ENCODE measurements at regions not wholly inside any gene's neighbourhood (a gene's known extent, or its start where the extent isn't known, plus 50 kb on each side); places are given as distances from the start of the nearest gene placed in this dataset.

DNA sequence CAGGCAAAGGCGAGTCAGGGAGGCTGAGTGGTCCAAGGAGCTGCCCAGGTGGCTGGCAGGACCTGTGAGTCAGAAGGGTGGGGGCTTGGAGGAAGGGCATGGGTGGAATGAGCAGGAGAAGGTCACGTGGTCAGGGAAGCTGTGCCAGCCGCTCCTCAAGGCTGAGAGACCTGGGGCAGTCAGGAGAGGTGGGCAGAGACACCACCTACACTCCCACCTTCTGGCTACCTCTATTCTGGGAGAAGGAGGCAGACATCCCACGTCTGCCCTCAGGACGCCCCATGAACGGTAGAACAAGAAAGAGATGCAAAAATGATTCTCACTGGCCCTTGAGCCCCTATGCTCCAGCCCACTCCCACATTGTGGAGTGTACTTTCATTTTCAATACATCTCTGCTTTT is 151.8 kb upstream of the RAB4A start:
- H3K4me3 ChIP-seq (replicated peaks in 1 of 3; ENCODE audit: insufficient read depth in 1 of 3, low read depth in 2 of 3, low read length in 3 of 3): no peak overlapping the region
- no peak overlapping the region for H3K27ac ChIP-seq (ENCODE audit: extremely low read length, insufficient read depth, low read length)
- no peak overlapping the region for H3K9ac ChIP-seq (ENCODE audit: insufficient read depth, low read depth, low read length)
- in situ Hi-C loops (cut with HindIII; ENCODE audit: extremely low pct_ligation_motif_present, low pct_unique_long_range_greater_than_20kb) (no loop called here), intact Hi-C loops (cut with micrococcal nuclease; ENCODE audit: unreplicated experiment) (no loop called here)
- no peaks in the 10 kb centered on the region for H4K20me1 ChIP-seq (ENCODE audit: insufficient read depth, low read length)
- 98% methylated on average over 6 of the region's 6 CpGs for WGBS (ENCODE audit: low lambda C conversion rate)
- no peak overlapping the region for H2AFZ ChIP-seq (ENCODE audit: low read length)
- H3K27me3 ChIP-seq (ENCODE audit: control insufficient read depth in 1 of 2, insufficient read depth in 2 of 2, low read length in 2 of 2): no peaks in the 10 kb centered on the region
- H3K9me3 ChIP-seq (ENCODE audit: low read length): no peaks in the 10 kb centered on the region
- FAIRE-seq: no peak
- no peak for DNase-seq (ENCODE audit: low spot score)
- POLR2A ChIA-PET: no interaction called here
- ATAC-seq: no peak
- CTCF ChIA-PET (ENCODE audit: low intra/inter-chr PET ratio, low total read pairs): no interaction called here
- no TSS peak for BruUV-seq (replicated peaks)
- no peaks in the 10 kb centered on the region for H3K79me2 ChIP-seq (ENCODE audit: insufficient read depth, low read length)
- no peak overlapping the region for H3K4me2 ChIP-seq (ENCODE audit: low read depth, low read length)
- peaks cover 42% of the 10 kb centered on the region for H3K4me1 ChIP-seq (ENCODE audit: insufficient read depth, low read length)
- no peaks in the 10 kb centered on the region for H3K36me3 ChIP-seq (replicated peaks in 1 of 2; ENCODE audit: control insufficient read depth in 1 of 2, insufficient read depth in 2 of 2, low read length in 2 of 2)
- peak; percentile 97; the same call in 1 of the 2 replicates for TF ChIP-seq ZNF20 (CRISPR knock-in tag; IDR thresholded peaks at IDR 0.05)
- no peak for TF ChIP-seq PCBP2 (optimal IDR thresholded peaks at IDR 0.05; ENCODE audit: low read depth, low read length, poor library complexity, severe bottlenecking)

DNA sequence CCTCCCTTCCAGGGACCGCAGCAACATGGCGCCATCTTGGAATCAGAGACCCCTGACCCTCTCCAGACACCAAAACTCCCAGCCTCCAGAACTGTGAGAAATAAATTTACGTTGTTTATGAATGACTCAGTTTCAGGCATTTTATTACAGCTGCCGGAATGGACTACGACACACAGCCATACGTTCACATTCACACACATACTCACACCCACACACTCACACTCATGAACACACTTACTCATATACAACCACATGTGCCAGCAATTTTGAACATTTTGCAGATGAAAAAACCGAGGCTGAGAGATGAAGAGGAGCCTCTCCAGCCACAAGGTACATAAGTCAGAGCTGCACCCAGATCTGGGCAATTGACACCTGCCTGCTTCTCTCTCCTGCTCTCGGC is 151.0 kb upstream of the RAB4A start:
- in situ Hi-C loops (cut with HindIII; ENCODE audit: extremely low pct_ligation_motif_present, low pct_unique_long_range_greater_than_20kb) (no loop called here), intact Hi-C loops (cut with micrococcal nuclease; ENCODE audit: unreplicated experiment) (no loop called here)
- Histone ChIP-seq H3K4me3 (replicated peaks in 1 of 3; ENCODE audit: insufficient read depth in 1 of 3, low read depth in 2 of 3, low read length in 3 of 3) (no peak overlapping the region), H3K36me3 (replicated peaks in 1 of 2; ENCODE audit: control insufficient read depth in 1 of 2, insufficient read depth in 2 of 2, low read length in 2 of 2) (no peaks in the 10 kb centered on the region), H3K27ac (ENCODE audit: extremely low read length, insufficient read depth, low read length) (no peak overlapping the region), H2AFZ (ENCODE audit: low read length) (no peak overlapping the region), H4K20me1 (ENCODE audit: insufficient read depth, low read length) (no peaks in the 10 kb centered on the region), H3K4me1 (ENCODE audit: insufficient read depth, low read length) (peaks cover 42% of the 10 kb centered on the region), H3K9ac (ENCODE audit: insufficient read depth, low read depth, low read length) (no peak overlapping the region), H3K9me3 (ENCODE audit: low read length) (no peaks in the 10 kb centered on the region), H3K4me2 (ENCODE audit: low read depth, low read length) (no peak overlapping the region), H3K79me2 (ENCODE audit: insufficient read depth, low read length) (no peaks in the 10 kb centered on the region), H3K27me3 (ENCODE audit: control insufficient read depth in 1 of 2, insufficient read depth in 2 of 2, low read length in 2 of 2) (no peaks in the 10 kb centered on the region)
- ChIA-PET POLR2A (no interaction called here), CTCF (ENCODE audit: low intra/inter-chr PET ratio, low total read pairs) (no interaction called here)
- ATAC-seq (no peak), DNase-seq (ENCODE audit: low spot score) (no peak), FAIRE-seq (no peak)
- 83% methylated on average over 8 of the region's 8 CpGs for WGBS (ENCODE audit: low lambda C conversion rate)
- no TSS peak for BruUV-seq (replicated peaks)
- TF ChIP-seq ZNF20 (CRISPR knock-in tag; IDR thresholded peaks at IDR 0.05) (no peak), ZSCAN31 (CRISPR knock-in tag; IDR thresholded peaks at IDR 0.05; ENCODE audit: low read depth) (no peak)
- TF ChIP-seq, protein P1, sequence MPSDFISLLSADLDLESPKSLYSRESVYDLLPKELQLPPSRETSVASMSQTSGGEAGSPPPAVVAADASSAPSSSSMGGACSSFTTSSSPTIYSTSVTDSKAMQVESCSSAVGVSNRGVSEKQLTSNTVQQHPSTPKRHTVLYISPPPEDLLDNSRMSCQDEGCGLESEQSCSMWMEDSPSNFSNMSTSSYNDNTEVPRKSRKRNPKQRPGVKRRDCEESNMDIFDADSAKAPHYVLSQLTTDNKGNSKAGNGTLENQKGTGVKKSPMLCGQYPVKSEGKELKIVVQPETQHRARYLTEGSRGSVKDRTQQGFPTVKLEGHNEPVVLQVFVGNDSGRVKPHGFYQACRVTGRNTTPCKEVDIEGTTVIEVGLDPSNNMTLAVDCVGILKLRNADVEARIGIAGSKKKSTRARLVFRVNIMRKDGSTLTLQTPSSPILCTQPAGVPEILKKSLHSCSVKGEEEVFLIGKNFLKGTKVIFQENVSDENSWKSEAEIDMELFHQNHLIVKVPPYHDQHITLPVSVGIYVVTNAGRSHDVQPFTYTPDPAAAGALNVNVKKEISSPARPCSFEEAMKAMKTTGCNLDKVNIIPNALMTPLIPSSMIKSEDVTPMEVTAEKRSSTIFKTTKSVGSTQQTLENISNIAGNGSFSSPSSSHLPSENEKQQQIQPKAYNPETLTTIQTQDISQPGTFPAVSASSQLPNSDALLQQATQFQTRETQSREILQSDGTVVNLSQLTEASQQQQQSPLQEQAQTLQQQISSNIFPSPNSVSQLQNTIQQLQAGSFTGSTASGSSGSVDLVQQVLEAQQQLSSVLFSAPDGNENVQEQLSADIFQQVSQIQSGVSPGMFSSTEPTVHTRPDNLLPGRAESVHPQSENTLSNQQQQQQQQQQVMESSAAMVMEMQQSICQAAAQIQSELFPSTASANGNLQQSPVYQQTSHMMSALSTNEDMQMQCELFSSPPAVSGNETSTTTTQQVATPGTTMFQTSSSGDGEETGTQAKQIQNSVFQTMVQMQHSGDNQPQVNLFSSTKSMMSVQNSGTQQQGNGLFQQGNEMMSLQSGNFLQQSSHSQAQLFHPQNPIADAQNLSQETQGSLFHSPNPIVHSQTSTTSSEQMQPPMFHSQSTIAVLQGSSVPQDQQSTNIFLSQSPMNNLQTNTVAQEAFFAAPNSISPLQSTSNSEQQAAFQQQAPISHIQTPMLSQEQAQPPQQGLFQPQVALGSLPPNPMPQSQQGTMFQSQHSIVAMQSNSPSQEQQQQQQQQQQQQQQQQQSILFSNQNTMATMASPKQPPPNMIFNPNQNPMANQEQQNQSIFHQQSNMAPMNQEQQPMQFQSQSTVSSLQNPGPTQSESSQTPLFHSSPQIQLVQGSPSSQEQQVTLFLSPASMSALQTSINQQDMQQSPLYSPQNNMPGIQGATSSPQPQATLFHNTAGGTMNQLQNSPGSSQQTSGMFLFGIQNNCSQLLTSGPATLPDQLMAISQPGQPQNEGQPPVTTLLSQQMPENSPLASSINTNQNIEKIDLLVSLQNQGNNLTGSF (CRISPR knock-in tag; IDR thresholded peaks at IDR 0.05): no peak

Measured in HepG2 (cell line).